SKM-1 treated with dmso at 0.1 percent for 144 hours (cell line): ENCODE measurements at regions not wholly inside any gene's neighbourhood (a gene's known extent, or its start where the extent isn't known, plus 50 kb on each side); places are given as distances from the start of the nearest gene placed in this dataset.

Experiments
- DNase-seq: peaks from one replicate; lab custom pipeline; 2025; ENCODE audit not compliant: unreplicated experiment; lab: John Stamatoyannopoulos, UW

DNA sequence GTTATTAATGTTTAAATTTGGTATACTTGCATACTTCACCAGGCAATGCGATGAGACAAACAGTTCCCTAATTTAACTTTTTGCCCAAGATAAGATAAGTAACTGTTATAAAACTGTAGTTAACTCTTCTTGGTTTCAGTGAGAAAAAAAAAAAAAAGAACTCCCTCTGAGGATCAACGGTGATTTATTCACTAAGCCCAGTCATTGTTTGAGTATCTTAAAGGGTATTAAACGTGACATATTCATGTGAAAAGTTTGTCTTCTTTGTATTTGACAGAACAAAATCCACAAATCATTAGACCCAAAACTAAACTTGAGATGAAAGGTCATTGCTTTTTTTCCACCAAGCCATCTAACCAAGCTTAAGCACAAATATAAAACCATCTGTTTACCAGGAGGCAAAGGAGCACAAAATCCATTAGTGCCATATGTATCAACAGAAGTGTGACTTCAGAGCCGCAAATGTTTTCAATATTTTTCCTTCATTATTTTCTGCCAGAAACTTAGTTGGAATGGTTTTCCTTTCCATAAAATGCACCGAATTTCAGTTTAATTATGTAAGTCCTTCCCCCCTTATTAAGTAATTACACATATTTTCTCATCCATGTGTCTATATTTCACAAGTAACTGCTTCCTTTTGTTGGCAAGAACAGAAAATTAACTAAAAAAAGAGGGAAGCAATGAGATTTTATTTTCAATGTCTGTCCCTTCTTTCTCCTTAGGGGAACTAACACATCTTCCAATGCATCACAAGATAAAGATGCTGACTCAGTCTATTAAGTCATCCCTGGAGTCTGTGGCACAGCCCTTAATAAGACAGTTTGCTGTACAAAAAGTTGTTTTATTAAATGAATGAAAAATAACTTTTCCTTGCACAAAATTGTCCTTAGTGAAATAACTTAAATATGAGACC is 92.2 kb upstream of the RAP2B start:
- DNase-seq: peak; percentile 13

DNA sequence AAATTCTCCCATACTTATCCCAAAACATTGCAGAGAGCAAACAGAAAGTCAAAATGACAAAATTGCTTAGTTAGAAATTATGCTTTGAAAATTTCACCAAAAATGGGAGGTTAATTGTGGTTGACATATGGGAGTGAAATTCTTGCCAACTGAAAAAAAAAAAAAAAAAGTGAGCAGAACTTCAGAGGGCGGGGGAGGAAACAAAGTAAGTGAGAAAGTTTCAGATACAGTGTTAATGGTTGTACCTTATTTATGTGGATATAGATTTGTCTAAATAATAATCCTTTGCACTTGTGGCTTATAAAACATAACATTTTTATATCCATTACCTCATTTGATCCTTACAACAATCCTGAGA is 91.5 kb upstream of the RAP2B start:
- DNase-seq: no peak

GRCh38 chr3:153072382-153072781 is 89.6 kb upstream of the RAP2B start:
- no peak for DNase-seq

DNA sequence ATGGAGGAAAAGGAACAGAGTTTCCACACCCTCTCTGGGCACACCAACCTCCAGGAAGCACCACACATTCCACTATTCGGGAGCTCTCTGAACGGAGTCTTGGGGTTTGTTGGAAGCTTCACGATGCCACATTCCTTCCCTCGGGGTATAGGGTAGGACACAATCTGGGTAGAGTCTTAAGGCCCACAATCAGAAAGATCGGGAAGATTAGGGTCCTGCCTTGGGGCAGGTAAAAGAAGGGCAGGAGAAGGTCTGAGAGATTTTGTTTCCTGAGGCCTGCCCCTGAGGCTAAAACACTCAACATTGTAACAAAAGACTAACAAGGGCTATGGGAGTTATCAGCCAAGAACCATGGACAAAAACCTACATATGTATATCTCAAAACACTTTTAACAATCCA is 89.2 kb upstream of the RAP2B start:
- DNase-seq: no peak

DNA sequence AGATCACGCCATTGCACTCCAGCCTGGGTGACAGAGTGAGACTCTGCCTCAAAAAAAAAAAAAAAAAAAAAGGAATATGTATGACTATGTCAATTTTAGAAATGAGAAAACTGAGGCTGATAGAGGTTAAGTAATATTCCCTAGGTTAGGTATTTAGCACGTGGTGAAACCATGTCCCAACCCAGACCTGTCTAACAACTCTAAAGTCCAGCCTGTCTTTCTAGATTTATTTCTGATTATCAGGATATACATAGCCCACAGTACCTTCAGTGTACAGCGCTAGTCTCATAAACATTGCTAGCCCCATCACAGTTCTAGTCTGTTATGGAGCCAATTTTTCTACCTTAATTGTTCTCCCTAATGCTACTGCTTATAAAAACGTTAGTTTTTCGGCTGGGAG is 88.4 kb upstream of the RAP2B start:
- no peak for DNase-seq

DNA sequence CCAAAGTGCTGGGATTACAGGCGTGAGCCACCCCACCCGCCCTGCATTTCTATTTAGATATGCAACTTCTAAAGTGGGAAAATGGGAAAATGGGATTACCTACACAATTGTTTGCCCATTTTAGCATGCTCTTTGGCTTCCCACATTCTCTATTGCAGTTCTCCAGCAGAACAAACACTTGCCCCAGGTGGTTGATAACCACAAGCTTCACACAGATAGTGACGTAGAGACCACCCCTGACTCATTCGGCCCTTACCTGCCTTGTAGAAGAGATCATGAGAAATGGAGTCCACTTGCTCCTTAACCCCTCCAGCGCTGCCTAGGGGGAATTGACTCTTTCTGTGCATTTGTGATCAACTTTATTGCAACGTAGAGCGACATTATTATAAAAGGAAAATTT is 83.2 kb upstream of the RAP2B start:
- no peak for DNase-seq

- DNase-seq: no peak
Measured at GRCh38 chr3:153079386-153079785, 82.6 kb upstream of the RAP2B start.

GRCh38 chr3:153080778-153081240 is 81.2 kb upstream of the RAP2B start:
- no peak for DNase-seq

GRCh38 chr3:153084431-153084830 is 77.6 kb upstream of the RAP2B start:
- DNase-seq: no peak

GRCh38 chr3:153087595-153088566 is 74.1 kb upstream of the RAP2B start:
- DNase-seq: no peak

DNA sequence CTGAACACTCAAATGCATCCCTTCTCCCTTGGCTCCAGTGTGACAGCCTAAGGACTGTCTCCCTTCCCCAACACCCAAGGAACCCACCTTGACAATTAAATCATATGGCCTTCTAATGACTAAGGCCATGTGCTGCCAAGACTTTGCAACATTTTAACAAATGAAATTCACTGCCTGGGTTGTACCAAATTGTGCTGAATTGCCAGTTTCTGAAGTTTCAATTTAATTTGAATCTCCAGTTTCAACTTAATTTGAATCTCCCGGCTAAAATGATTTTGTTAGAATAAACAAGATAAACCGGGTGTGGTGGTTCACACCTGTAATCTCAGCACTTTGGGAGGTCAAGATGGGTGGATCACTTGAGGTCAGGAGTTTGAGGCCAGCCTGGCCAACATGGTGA is 72.4 kb upstream of the RAP2B start:
- no peak for DNase-seq

DNA sequence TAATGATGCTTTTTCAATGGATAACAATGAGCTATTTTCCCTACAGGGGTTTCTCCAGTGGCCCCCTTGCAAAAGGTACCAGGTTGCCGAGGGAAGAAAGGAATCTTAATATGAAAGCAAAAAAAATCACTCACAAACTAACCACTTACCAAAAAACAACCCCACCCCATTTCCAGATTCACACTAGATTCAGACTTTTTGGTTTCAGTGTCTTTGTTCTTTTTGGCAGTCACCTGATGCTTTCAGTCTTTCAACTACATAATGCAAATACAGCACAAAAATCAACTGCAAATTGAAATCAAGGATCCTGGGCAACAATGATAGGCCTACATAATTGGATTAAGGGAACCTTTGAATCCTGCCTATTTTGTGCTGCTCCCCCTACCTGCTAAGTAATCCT is 71.1 kb upstream of the RAP2B start:
- DNase-seq: no peak

GRCh38 chr3:153093629-153094028 is 68.4 kb upstream of the RAP2B start:
- no peak for DNase-seq

DNA sequence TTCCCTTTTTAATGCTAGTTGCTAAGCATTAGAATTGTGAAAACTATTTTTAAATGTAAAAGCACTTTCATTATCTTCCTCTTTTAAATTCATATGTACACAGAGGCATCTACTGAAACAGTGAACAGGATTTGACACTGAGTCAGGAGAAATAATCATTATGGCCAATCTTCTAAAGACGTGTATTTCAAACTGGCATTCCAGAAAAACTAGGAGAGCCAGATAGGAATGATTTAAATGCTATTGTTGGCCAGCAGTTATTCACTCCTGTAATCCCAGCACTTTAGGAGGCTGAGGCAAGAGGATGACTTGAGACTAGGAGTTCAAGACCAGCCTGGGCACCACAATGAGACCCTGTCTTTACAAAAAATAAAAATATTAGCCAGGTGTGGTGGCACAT is 67.6 kb upstream of the RAP2B start:
- DNase-seq: no peak

- no peak for DNase-seq
Measured at GRCh38 chr3:153095441-153095840, 66.6 kb upstream of the RAP2B start.

GRCh38 chr3:153096731-153097131 is 65.3 kb upstream of the RAP2B start:
- no peak for DNase-seq

DNA sequence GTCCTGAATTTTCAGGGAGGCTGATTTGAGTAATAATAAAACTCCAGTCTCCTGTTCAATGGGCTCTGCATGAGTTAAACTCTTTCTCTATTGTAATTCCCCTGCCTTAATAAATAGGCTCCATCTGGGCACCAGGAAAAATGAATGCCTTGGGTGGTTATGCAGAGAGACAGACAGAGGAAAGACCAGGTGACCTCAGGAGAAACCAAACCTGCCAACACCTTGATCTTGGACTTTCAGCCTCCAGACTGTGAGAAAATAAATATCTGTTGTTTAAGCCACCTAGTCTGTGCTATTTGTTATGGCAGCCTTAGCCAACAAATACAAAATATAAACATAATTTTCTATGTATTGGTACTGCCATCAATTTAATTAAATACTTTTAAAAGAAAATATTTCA is 64.8 kb upstream of the RAP2B start:
- DNase-seq: no peak

DNA sequence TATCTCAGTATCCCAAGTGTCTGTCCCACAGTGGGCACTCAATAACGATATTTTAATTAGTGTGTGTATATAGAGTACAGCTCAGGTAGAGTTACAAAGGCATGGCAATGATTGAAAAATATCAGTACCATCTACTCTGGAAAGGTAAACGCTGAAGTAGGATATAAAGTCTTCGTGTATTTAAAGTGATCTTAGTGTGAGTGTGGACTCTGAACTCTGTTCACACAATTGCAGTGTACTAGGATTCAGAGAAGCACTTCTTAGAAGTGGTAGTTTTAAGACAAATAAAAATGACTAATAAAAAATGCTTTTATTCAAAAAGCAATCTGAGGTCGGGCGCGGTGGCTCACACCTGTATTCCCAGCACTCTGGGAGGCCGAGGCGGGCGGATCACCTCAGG is 62.9 kb upstream of the RAP2B start:
- no peak for DNase-seq

DNA sequence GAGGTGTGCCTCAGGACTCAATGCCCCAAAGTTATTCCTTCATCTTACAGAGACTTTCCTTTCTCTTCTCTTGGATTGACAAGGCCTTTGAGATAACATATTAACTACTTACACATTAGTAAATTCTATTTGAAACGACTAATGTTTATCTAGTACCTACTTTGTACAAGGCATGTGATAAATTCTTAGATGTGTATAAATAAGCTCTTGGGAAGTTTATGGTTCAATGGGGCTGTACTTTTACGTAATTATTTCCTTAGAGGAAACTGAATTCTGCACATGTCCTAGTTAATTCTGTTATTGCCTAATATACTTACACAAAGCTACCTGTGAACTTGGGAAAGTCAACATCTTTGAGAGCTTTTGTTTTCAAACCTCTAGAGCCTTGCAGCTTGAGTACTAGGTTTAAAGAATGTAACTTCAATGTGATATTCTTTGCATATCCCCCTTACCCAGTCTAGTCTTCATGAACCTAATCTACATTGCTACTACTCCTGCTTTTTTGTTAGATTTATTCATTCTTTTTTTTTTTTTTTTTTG is 58.5 kb upstream of the RAP2B start:
- DNase-seq: no peak

DNA sequence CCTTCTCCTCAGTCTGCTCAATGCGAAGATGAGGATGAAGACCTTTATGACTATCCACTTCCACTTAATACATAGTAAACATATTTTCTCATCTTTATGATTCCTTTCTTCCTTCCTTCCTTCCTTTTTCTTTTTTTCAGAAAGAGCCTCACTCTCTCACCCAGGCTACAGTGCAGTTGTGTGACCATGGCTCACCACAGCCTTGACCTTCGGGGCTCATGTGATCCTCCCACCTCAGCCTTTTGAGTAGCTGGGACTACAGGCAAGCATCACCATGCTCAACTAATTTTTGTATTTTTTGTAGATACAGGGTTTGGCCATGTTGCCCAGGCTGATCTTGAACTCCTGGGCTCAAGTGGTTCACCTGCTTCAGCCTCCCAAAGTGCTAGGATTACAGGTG is 52.0 kb upstream of the RAP2B start:
- DNase-seq: no peak

- DNase-seq: no peak
Measured at GRCh38 chr3:153111016-153111415, 51.0 kb upstream of the RAP2B start.
